ENCODE measurements at regions not wholly inside any gene's neighbourhood (a gene's known extent, or its start where the extent isn't known, plus 50 kb on each side); places are given as distances from the start of the nearest gene placed in this dataset.

- ATAC-seq (no peak), FAIRE-seq (no peak), DNase-seq (no peak)
- H3K27me3 ChIP-seq, result no peaks in the 10 kb centered on the region
- WGBS, 2 donors, result 85 to 91% methylated on average over 2 of the region's 2 CpGs
- H3K4me1 ChIP-seq, result peaks cover 0 to 6% (median 0%) of the 10 kb centered on the region in 3 donors
- no peaks in the 10 kb centered on the region for H3K9me3 ChIP-seq
- H3K4me3 ChIP-seq, result no peak overlapping the region
- H3K36me3 ChIP-seq, result no peaks in the 10 kb centered on the region
- no peak overlapping the region for H3K27ac ChIP-seq
- intact Hi-C loops (cut with DNase I), result no loop called here
- no peak for TF ChIP-seq CTCF (IDR thresholded peaks at IDR 0.05)
Observed at GRCh38 chr6:33904747-33905065, 100.9 kb upstream of the MLN start.

GRCh38 chr6:33904050-33904746 is 100.4 kb upstream of the MLN start:
- H3K27me3 ChIP-seq, result no peaks in the 10 kb centered on the region
- no peak for TF ChIP-seq CTCF (IDR thresholded peaks at IDR 0.05)
- H3K4me1 ChIP-seq, result peaks cover 0 to 6% (median 0%) of the 10 kb centered on the region in 3 donors
- H3K36me3 ChIP-seq, result no peaks in the 10 kb centered on the region
- DNase-seq (peak in 1 of 6 donors; percentile 17), FAIRE-seq (no peak), ATAC-seq (peak; percentile 35 to 77 (median 64))
- intact Hi-C loops (cut with DNase I), result no loop called here
- no peaks in the 10 kb centered on the region for H3K9me3 ChIP-seq
- WGBS, 2 donors, result 40 to 41% methylated on average over 13 to 14 of the region's 14 CpGs
- H3K4me3 ChIP-seq, result no peak overlapping the region
- H3K27ac ChIP-seq, result no peak overlapping the region

GRCh38 chr6:33903579-33903978 is 99.8 kb upstream of the MLN start:
- 89 to 94% methylated on average over 5 of the region's 5 CpGs for WGBS, 2 donors
- no peak for TF ChIP-seq CTCF (IDR thresholded peaks at IDR 0.05)
- intact Hi-C loops (cut with DNase I), result no loop called here
- Histone ChIP-seq H3K4me1 (peaks cover 0 to 6% (median 0%) of the 10 kb centered on the region in 3 donors), H3K9me3 (no peaks in the 10 kb centered on the region), H3K27me3 (no peaks in the 10 kb centered on the region), H3K27ac (no peak overlapping the region), H3K36me3 (no peaks in the 10 kb centered on the region), H3K4me3 (no peak overlapping the region)
- no peak for DNase-seq
- ATAC-seq, result no peak
- FAIRE-seq, result no peak

GRCh38 chr6:33902457-33902853 is 98.7 kb upstream of the MLN start:
- intact Hi-C loops (cut with DNase I), result no loop called here
- Histone ChIP-seq H3K4me3 (no peak overlapping the region), H3K4me1 (peaks cover 0 to 1% (median 0%) of the 10 kb centered on the region in 3 donors), H3K27me3 (no peaks in the 10 kb centered on the region), H3K27ac (no peak overlapping the region), H3K9me3 (no peaks in the 10 kb centered on the region), H3K36me3 (no peaks in the 10 kb centered on the region)
- WGBS, 2 donors, result 74 to 83% methylated on average over 3 of the region's 3 CpGs
- DNase-seq (no peak), ATAC-seq (peak in 1 of 4 donors; percentile 36), FAIRE-seq (no peak)
- TF ChIP-seq CTCF (IDR thresholded peaks at IDR 0.05), result no peak

- no peaks in the 10 kb centered on the region for H3K9me3 ChIP-seq
- H3K27ac ChIP-seq, result no peak overlapping the region
- DNase-seq (no peak), ATAC-seq (no peak), FAIRE-seq (no peak)
- no peaks in the 10 kb centered on the region for H3K36me3 ChIP-seq
- TF ChIP-seq CTCF (IDR thresholded peaks at IDR 0.05), result no peak
- H3K27me3 ChIP-seq, result no peaks in the 10 kb centered on the region
- no peaks in the 10 kb centered on the region for H3K4me1 ChIP-seq
- 62 to 81% methylated on average over 5 of the region's 5 CpGs for WGBS, 2 donors
- no peak overlapping the region for H3K4me3 ChIP-seq
- intact Hi-C loops (cut with DNase I), result no loop called here
Observed at GRCh38 chr6:33901822-33902456, 98.1 kb upstream of the MLN start.

All from pancreas (tissue), 10 donors.